ENCODE measurements at regions not wholly inside any gene's neighbourhood (a gene's known extent, or its start where the extent isn't known, plus 50 kb on each side); places are given as distances from the start of the nearest gene placed in this dataset.

DNA sequence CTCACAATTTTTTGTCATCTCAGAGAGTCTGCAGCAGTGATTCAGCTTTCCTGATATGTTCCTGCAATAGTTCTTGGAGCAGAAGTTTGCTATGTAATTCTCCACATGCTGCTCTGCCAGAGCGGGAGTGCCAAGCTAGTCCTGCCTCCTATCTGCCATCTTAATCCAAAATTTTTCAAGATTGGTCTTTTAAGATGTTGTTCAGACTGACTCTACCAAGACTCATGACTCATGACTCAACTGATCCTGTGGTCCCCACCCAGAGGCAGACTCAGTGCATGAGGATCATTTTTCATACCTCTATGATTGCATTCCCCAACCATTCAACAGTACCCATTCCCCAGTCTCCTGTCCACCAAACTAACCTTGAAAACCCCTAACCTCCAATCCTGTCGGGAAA is 470.8 kb downstream of the INHBA start:
- TF ChIP-seq, protein P1, sequence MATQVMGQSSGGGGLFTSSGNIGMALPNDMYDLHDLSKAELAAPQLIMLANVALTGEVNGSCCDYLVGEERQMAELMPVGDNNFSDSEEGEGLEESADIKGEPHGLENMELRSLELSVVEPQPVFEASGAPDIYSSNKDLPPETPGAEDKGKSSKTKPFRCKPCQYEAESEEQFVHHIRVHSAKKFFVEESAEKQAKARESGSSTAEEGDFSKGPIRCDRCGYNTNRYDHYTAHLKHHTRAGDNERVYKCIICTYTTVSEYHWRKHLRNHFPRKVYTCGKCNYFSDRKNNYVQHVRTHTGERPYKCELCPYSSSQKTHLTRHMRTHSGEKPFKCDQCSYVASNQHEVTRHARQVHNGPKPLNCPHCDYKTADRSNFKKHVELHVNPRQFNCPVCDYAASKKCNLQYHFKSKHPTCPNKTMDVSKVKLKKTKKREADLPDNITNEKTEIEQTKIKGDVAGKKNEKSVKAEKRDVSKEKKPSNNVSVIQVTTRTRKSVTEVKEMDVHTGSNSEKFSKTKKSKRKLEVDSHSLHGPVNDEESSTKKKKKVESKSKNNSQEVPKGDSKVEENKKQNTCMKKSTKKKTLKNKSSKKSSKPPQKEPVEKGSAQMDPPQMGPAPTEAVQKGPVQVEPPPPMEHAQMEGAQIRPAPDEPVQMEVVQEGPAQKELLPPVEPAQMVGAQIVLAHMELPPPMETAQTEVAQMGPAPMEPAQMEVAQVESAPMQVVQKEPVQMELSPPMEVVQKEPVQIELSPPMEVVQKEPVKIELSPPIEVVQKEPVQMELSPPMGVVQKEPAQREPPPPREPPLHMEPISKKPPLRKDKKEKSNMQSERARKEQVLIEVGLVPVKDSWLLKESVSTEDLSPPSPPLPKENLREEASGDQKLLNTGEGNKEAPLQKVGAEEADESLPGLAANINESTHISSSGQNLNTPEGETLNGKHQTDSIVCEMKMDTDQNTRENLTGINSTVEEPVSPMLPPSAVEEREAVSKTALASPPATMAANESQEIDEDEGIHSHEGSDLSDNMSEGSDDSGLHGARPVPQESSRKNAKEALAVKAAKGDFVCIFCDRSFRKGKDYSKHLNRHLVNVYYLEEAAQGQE (IDR thresholded peaks at IDR 0.05; ENCODE audit: low read depth) = no peak
- TF ChIP-seq CREB1 (IDR thresholded peaks at IDR 0.05; ENCODE audit: low read depth) (no peak), TAF1 (IDR thresholded peaks at IDR 0.05; ENCODE audit: low read depth) (no peak), EGR1 (IDR thresholded peaks at IDR 0.05) (no peak), RAD21 (IDR thresholded peaks at IDR 0.05; ENCODE audit: low read depth) (no peak)
- TF ChIP-seq, protein P2, sequence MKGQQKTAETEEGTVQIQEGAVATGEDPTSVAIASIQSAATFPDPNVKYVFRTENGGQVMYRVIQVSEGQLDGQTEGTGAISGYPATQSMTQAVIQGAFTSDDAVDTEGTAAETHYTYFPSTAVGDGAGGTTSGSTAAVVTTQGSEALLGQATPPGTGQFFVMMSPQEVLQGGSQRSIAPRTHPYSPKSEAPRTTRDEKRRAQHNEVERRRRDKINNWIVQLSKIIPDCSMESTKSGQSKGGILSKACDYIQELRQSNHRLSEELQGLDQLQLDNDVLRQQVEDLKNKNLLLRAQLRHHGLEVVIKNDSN (IDR thresholded peaks at IDR 0.05) = no peak
- TF ChIP-seq, protein P3, sequence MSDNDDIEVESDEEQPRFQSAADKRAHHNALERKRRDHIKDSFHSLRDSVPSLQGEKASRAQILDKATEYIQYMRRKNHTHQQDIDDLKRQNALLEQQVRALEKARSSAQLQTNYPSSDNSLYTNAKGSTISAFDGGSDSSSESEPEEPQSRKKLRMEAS (IDR thresholded peaks at IDR 0.05) = no peak

Data from Ishikawa (cell line).